ENCODE measurements at regions not wholly inside any gene's neighbourhood (a gene's known extent, or its start where the extent isn't known, plus 50 kb on each side); places are given as distances from the start of the nearest gene placed in this dataset.

- no peak for TF ChIP-seq CTCF (conservative IDR thresholded peaks at IDR 0.05; ENCODE audit: low read depth, low read length)
- TF ChIP-seq EZH2 (IDR thresholded peaks at IDR 0.05; ENCODE audit: borderline replicate concordance, low read depth, low read length, poor library complexity, severe bottlenecking), result no peak
- Histone ChIP-seq H3K27me3 (replicated peaks; ENCODE audit: insufficient read depth, low read depth, low read length, poor library complexity) (no peaks in the 10 kb centered on the region), H3K9me3 (ENCODE audit: low read depth, low read length, poor library complexity, severe bottlenecking) (no peaks in the 10 kb centered on the region), H3K4me1 (ENCODE audit: insufficient read depth, low read length, poor library complexity, severe bottlenecking) (peaks cover 20% of the 10 kb centered on the region), H3K36me3 (ENCODE audit: insufficient read depth, low read length, poor library complexity, severe bottlenecking) (no peaks in the 10 kb centered on the region), H3K4me3 (ENCODE audit: low read depth, low read length, poor library complexity, severe bottlenecking) (no peak overlapping the region), H3K27ac (ENCODE audit: low read depth, low read length, poor library complexity, severe bottlenecking) (no peak overlapping the region)
- no TSS peak for BruUV-seq (replicated peaks)
- intact Hi-C loops (cut with micrococcal nuclease; ENCODE audit: unreplicated experiment), result no loop called here
- no peak for DNase-seq (ENCODE audit: low spot score)
- ChIA-PET CTCF (no interaction called here), POLR2A (ENCODE audit: low non-redundant PET) (no interaction called here)
Measured at GRCh38 chr13:28560612-28561011, 65.7 kb upstream of the FLT1 start.

- no peak overlapping the region for H3K27ac ChIP-seq (ENCODE audit: low read depth, low read length, poor library complexity, severe bottlenecking)
- H3K27me3 ChIP-seq (replicated peaks; ENCODE audit: insufficient read depth, low read depth, low read length, poor library complexity), result no peaks in the 10 kb centered on the region
- POLR2A ChIA-PET (ENCODE audit: low non-redundant PET), result no interaction called here
- TF ChIP-seq EZH2 (IDR thresholded peaks at IDR 0.05; ENCODE audit: borderline replicate concordance, low read depth, low read length, poor library complexity, severe bottlenecking) (no peak), CTCF (conservative IDR thresholded peaks at IDR 0.05; ENCODE audit: low read depth, low read length) (no peak)
- CTCF ChIA-PET, result no interaction called here
- intact Hi-C loops (cut with micrococcal nuclease; ENCODE audit: unreplicated experiment), result no loop called here
- no peak for DNase-seq (ENCODE audit: low spot score)
- no peak overlapping the region for H3K4me3 ChIP-seq (ENCODE audit: low read depth, low read length, poor library complexity, severe bottlenecking)
- no TSS peak for BruUV-seq (replicated peaks)
- H3K36me3 ChIP-seq (ENCODE audit: insufficient read depth, low read length, poor library complexity, severe bottlenecking), result no peaks in the 10 kb centered on the region
- no peaks in the 10 kb centered on the region for H3K9me3 ChIP-seq (ENCODE audit: low read depth, low read length, poor library complexity, severe bottlenecking)
- peaks cover 20% of the 10 kb centered on the region for H3K4me1 ChIP-seq (ENCODE audit: insufficient read depth, low read length, poor library complexity, severe bottlenecking)
Measured at GRCh38 chr13:28559636-28560259, 64.8 kb upstream of the FLT1 start.

- POLR2A ChIA-PET (ENCODE audit: low non-redundant PET), result no interaction called here
- no peaks in the 10 kb centered on the region for H3K27me3 ChIP-seq (replicated peaks; ENCODE audit: insufficient read depth, low read depth, low read length, poor library complexity)
- TF ChIP-seq EZH2 (IDR thresholded peaks at IDR 0.05; ENCODE audit: borderline replicate concordance, low read depth, low read length, poor library complexity, severe bottlenecking), result no peak
- TF ChIP-seq CTCF (conservative IDR thresholded peaks at IDR 0.05; ENCODE audit: low read depth, low read length), result no peak
- no peaks in the 10 kb centered on the region for H3K9me3 ChIP-seq (ENCODE audit: low read depth, low read length, poor library complexity, severe bottlenecking)
- H3K36me3 ChIP-seq (ENCODE audit: insufficient read depth, low read length, poor library complexity, severe bottlenecking), result no peaks in the 10 kb centered on the region
- no peak overlapping the region for H3K4me3 ChIP-seq (ENCODE audit: low read depth, low read length, poor library complexity, severe bottlenecking)
- BruUV-seq (replicated peaks), result no TSS peak
- intact Hi-C loops (cut with micrococcal nuclease; ENCODE audit: unreplicated experiment), result no loop called here
- peak overlapping the region; percentile 85 for H3K27ac ChIP-seq (ENCODE audit: low read depth, low read length, poor library complexity, severe bottlenecking)
- CTCF ChIA-PET, result no interaction called here
- peaks cover 20% of the 10 kb centered on the region for H3K4me1 ChIP-seq (ENCODE audit: insufficient read depth, low read length, poor library complexity, severe bottlenecking)
- no peak for DNase-seq (ENCODE audit: low spot score)
Measured at GRCh38 chr13:28558567-28558966, 63.6 kb upstream of the FLT1 start.

Measured in A673 (cell line).